CD4-positive, alpha-beta T cell treated with Interleukin-21 for 1 hour (primary cell): ENCODE measurements at regions not wholly inside any gene's neighbourhood (a gene's known extent, or its start where the extent isn't known, plus 50 kb on each side); places are given as distances from the start of the nearest gene placed in this dataset.
"Not testable (repeated sequence)": the region's sequence is repeated elsewhere in the genome, so short reads cannot be mapped to it uniquely, and the experiment has no call there.

Source experiments
- DNase-seq: peaks from one replicate; pipeline ENCODE4 v3.0.0-alpha.2; 2020

- not testable (repeated sequence) for DNase-seq
Measured at GRCh38 chr5:21482983-21483650, 1370.0 kb downstream of the CDH12 start.

GRCh38 chr5:21482522-21482921 lies 1370.6 kb downstream of the CDH12 start:
- DNase-seq = not testable (repeated sequence)

GRCh38 chr5:21481320-21482270 lies 1371.5 kb downstream of the CDH12 start:
- DNase-seq = not testable (repeated sequence)

GRCh38 chr5:21480054-21480453 lies 1373.1 kb downstream of the CDH12 start:
- not testable (repeated sequence) for DNase-seq

GRCh38 chr5:21473981-21474380 lies 1379.2 kb downstream of the CDH12 start:
- DNase-seq = not testable (repeated sequence)

- DNase-seq = not testable (repeated sequence)
Measured at GRCh38 chr5:21473436-21473835, 1379.7 kb downstream of the CDH12 start.

GRCh38 chr5:21471691-21472090 lies 1381.5 kb downstream of the CDH12 start:
- not testable (repeated sequence) for DNase-seq

- not testable (repeated sequence) for DNase-seq
Measured at GRCh38 chr5:21469523-21470101, 1383.5 kb downstream of the CDH12 start.

GRCh38 chr5:21467544-21467943 lies 1385.6 kb downstream of the CDH12 start:
- not testable (repeated sequence) for DNase-seq

- not testable (repeated sequence) for DNase-seq
Measured at GRCh38 chr5:21459744-21460073, 1393.4 kb downstream of the CDH12 start.

GRCh38 chr5:21452449-21452848 lies 1400.7 kb downstream of the CDH12 start:
- no peak for DNase-seq

- DNase-seq = no peak
Measured at GRCh38 chr5:21432646-21433045, 1420.5 kb downstream of the CDH12 start.

GRCh38 chr5:21424907-21425306 lies 1428.2 kb downstream of the CDH12 start:
- no peak for DNase-seq

GRCh38 chr5:21419383-21419782 lies 1431.4 kb upstream of the CDH18 start:
- DNase-seq = no peak

- DNase-seq = not testable (repeated sequence)
Measured at GRCh38 chr5:21402089-21402488, 1414.1 kb upstream of the CDH18 start.

- DNase-seq = no peak
Measured at GRCh38 chr5:21398511-21398910, 1410.5 kb upstream of the CDH18 start.

- no peak for DNase-seq
Measured at GRCh38 chr5:21397693-21398092, 1409.7 kb upstream of the CDH18 start.

GRCh38 chr5:21391506-21391905 lies 1403.5 kb upstream of the CDH18 start:
- no peak for DNase-seq

GRCh38 chr5:21360754-21361153 lies 1372.8 kb upstream of the CDH18 start:
- not testable (repeated sequence) for DNase-seq

GRCh38 chr5:21341948-21342261 lies 1353.9 kb upstream of the CDH18 start:
- peak; percentile 23 for DNase-seq

GRCh38 chr5:21341203-21341947 lies 1353.4 kb upstream of the CDH18 start:
- not testable (repeated sequence) for DNase-seq

GRCh38 chr5:21340233-21340632 lies 1352.2 kb upstream of the CDH18 start:
- not testable (repeated sequence) for DNase-seq

GRCh38 chr5:21336478-21336877 lies 1348.5 kb upstream of the CDH18 start:
- DNase-seq = not testable (repeated sequence)
